HL-60 (cell line): ENCODE measurements at regions not wholly inside any gene's neighbourhood (a gene's known extent, or its start where the extent isn't known, plus 50 kb on each side); places are given as distances from the start of the nearest gene placed in this dataset.
"Not testable (repeated sequence)": the region's sequence is repeated elsewhere in the genome, so short reads cannot be mapped to it uniquely, and the experiment has no call there.

Experiments used
- DNase-seq, 2 experiments: peaks; one replicate each; pipeline ENCODE4 v3.0.0-alpha.2; 2010 to 2020; ENCODE audit warnings: low read depth in 1 of 2, low spot score in 1 of 2
- H3K27ac ChIP-seq: fragments of 250-450 bp; sonication (Bioruptor Pico); replicated peaks from 2 replicates; pipeline ENCODE4 v1.5.1; 2020; ENCODE audit warnings: mild to moderate bottlenecking, moderate library complexity
- H3K27me3 ChIP-seq: fragments of 250-450 bp; sonication (Bioruptor Pico); 2 replicates; pipeline ENCODE4 v1.5.1; 2021; ENCODE audit warnings: mild to moderate bottlenecking, moderate library complexity; ENCODE audit not compliant: insufficient read depth, poor library complexity, severe bottlenecking
- H3K4me3 ChIP-seq: replicated peaks from 2 replicates; pipeline ENCODE4 v1.5.1; 2011; ENCODE audit warnings: mild to moderate bottlenecking, control low read depth, low read length; ENCODE audit not compliant: insufficient read depth
- CTCF ChIP-seq: IDR thresholded peaks from one replicate; pipeline ENCODE4 v1.5.1; 2011; ENCODE audit warnings: low read length, control low read depth, inconsistent platforms; ENCODE audit not compliant: insufficient read depth
- GABPA ChIP-seq: IDR thresholded peaks from 2 replicates; pipeline ENCODE4 v1.6.1; 2012; ENCODE audit warnings: low read depth
- POLR2AphosphoS5 ChIP-seq: IDR thresholded peaks from 2 replicates; pipeline ENCODE4 v1.6.1; 2012; ENCODE audit warnings: low read depth
- REST ChIP-seq: IDR thresholded peaks from 2 replicates; pipeline ENCODE4 v1.6.1; 2012; ENCODE audit warnings: low read depth; ENCODE audit not compliant: insufficient replicate concordance
- SPI1 ChIP-seq: IDR thresholded peaks from 2 replicates; pipeline ENCODE4 v1.6.1; 2012; ENCODE audit warnings: low read depth, mild to moderate bottlenecking, borderline replicate concordance

DNA sequence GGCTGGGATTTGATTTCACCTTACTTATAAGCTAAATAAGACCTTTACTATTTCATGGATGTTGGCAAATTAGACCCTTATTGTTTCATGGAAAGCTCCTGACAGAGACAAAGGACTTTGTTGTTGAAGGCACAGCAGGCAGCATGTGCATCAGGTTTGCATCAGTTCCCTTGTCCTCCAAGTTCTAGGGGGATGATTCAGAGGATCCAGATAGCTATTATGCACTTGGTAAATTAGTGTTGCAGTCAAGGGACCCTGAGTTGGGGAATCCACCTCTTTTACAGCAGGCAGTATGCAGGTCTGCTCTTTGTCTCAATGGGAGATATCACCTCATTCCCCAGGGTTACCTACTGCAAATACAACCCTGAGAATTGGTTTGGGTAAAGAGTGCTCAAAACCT lies 131.4 kb upstream of the IGSF10 start:
- Histone ChIP-seq H3K27me3 (no peaks in the 10 kb centered on the region), H3K4me3 (no peak overlapping the region), H3K27ac (no peak overlapping the region)
- DNase-seq, result no peak
- TF ChIP-seq GABPA, result no peak
- TF ChIP-seq POLR2AphosphoS5, result no peak
- no peak for TF ChIP-seq SPI1
- TF ChIP-seq REST, result no peak
- no peak for TF ChIP-seq CTCF

- no peak for TF ChIP-seq SPI1
- no peak for TF ChIP-seq GABPA
- no peak for TF ChIP-seq CTCF
- TF ChIP-seq REST, result no peak
- TF ChIP-seq POLR2AphosphoS5, result no peak
- no peak for DNase-seq
- no peak overlapping the region for H3K4me3 ChIP-seq
- no peaks in the 10 kb centered on the region for H3K27me3 ChIP-seq
- H3K27ac ChIP-seq, result no peak overlapping the region
Measured at GRCh38 chr3:151591441-151591840, 130.6 kb upstream of the IGSF10 start.

DNA sequence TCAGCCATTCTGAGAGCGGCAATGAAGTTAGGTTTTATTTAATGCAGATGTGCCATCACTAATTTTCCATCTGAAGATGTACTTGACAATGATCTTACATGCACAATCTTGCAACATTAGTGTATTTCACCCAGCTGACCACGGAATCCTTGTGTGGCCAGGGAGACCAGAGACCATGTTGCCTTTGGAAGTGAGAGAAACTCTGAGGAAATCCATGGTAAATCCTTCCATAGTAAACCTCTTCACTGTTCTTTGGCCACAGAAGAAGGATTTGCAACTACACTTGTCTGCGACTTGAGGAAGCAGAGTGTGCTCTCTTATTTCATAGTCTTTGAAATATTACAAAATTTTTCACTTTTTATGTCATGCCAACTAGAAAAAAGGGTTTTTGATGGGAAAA lies 128.4 kb upstream of the IGSF10 start:
- DNase-seq, result peak in 1 of 2 experiments; percentile 21
- TF ChIP-seq CTCF (no peak), GABPA (no peak), REST (no peak), POLR2AphosphoS5 (no peak), SPI1 (no peak)
- no peak overlapping the region for H3K27ac ChIP-seq
- H3K27me3 ChIP-seq, result no peaks in the 10 kb centered on the region
- H3K4me3 ChIP-seq, result no peak overlapping the region

DNA sequence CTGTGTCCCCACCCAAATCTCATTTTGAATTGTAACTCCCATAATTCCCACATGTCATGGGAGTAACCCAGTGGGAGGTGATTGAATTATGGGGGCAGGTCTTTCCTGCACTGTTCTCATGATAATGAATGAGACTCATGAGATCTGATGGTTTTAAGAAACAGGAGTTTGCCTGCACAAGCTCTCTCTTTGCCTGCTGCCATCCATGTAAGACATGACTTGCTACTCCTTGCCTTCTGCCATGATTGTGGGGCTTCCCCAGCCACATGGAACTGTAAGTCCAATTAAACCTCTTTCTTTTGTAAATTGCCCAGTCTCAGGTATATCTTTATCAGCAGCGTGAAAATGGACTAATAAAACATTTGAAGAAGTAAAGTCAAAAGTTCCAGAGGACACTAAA lies 126.8 kb upstream of the IGSF10 start:
- H3K27me3 ChIP-seq, DNase-seq, H3K27ac ChIP-seq, H3K4me3 ChIP-seq: not testable (repeated sequence)
